LNCAP (cell line): ENCODE measurements at regions not wholly inside any gene's neighbourhood (a gene's known extent, or its start where the extent isn't known, plus 50 kb on each side); places are given as distances from the start of the nearest gene placed in this dataset.

ENCODE experiments used
- TF ChIP-seq, protein P1 (sequence below): fragments of 450-650 bp; IDR thresholded peaks from 2 replicates; pipeline ENCODE4 v1.5.1; 2017; ENCODE audit warnings: mild to moderate bottlenecking

GRCh38 chr12:75648856-75649255, 137.4 kb upstream of the KRR1 start:
- TF ChIP-seq, protein P1, sequence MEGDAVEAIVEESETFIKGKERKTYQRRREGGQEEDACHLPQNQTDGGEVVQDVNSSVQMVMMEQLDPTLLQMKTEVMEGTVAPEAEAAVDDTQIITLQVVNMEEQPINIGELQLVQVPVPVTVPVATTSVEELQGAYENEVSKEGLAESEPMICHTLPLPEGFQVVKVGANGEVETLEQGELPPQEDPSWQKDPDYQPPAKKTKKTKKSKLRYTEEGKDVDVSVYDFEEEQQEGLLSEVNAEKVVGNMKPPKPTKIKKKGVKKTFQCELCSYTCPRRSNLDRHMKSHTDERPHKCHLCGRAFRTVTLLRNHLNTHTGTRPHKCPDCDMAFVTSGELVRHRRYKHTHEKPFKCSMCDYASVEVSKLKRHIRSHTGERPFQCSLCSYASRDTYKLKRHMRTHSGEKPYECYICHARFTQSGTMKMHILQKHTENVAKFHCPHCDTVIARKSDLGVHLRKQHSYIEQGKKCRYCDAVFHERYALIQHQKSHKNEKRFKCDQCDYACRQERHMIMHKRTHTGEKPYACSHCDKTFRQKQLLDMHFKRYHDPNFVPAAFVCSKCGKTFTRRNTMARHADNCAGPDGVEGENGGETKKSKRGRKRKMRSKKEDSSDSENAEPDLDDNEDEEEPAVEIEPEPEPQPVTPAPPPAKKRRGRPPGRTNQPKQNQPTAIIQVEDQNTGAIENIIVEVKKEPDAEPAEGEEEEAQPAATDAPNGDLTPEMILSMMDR, result no peak

DNA sequence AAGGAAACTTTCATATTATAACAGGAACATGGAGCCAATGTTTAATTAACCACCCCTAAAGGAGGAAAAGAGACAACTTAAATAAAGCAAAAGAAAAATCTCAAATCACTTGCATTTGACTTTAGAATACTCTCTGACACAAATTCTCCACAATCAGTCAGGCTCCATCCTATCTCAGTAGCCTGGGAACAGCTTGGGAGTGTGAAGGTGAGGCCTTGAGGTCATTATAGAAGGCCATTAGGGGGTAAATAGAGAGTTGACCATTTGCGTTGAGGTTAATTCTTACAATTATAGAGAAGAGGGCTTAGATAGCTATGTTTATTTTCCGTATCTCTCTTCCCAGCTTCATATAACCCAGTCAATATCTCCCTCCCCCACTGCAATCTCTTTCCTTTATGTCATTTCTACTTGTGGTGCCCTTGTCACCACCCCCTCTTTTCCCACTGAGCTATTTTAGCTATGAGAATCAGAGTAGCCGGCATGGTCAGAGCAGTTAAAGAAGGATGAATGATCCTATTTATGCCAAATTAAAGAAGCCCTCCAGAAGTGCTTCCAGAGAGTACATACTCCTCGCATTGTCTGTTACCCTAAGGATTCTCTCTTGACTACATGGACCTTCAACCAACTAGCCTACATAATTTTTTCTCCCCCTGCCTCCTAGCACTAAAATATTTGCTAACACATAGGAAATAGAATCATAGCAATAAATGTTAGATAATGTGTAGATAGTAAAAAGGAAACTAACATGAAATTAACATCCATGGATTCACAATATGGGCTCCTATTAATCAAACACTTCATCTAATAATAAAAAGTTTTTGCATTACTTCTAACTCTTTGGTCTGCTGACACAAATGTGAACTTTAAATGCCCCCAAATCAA, 135.2 kb upstream of the KRR1 start:
- TF ChIP-seq, protein P1, result no peak

DNA sequence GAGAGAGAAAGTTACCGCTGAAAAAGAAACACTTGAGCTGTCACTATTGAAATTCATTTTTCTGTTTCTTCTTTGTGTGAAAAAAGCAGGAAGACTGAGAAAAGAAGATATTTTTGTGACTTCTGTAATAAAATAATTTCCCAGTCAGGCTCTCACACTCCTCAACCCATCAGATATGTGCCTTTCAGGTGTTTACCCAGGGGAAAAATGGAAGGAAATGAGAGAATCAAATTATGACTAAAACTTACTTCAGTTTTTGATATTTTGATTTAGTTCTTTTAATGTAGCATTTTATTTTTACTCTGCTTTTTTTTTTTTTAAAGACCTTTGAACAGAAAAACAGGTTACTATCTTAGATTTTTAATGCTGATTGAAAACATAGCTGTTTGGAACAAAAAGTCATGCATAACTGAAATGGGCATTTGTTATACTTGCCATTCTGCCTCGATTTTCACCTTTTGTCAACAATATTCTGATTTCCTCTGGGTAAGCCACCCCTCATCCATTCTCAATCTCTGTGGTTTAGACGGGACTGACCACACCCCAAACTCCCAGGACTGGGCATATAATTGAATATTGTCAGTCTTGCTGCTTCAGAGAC, 133.2 kb upstream of the KRR1 start:
- TF ChIP-seq, protein P1, result no peak

DNA sequence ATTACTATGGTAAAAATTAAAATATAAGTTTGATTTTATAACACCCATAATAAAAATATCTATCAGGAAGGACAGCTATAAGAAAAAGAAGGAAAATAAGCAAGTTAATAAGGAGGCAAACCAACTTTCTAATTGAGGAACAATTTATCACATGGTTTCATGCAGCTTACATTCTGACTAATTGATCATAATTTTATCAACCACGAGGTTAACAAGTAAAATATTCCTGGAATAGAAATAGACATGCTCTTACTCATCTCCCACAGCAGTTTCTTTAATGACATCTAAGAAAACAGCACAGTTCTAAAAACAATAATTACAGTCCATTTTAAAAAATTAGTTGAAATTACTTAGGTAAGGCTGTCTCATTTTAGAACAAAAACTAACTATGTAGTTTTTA, 130.8 kb upstream of the KRR1 start:
- TF ChIP-seq, protein P1, result no peak

DNA sequence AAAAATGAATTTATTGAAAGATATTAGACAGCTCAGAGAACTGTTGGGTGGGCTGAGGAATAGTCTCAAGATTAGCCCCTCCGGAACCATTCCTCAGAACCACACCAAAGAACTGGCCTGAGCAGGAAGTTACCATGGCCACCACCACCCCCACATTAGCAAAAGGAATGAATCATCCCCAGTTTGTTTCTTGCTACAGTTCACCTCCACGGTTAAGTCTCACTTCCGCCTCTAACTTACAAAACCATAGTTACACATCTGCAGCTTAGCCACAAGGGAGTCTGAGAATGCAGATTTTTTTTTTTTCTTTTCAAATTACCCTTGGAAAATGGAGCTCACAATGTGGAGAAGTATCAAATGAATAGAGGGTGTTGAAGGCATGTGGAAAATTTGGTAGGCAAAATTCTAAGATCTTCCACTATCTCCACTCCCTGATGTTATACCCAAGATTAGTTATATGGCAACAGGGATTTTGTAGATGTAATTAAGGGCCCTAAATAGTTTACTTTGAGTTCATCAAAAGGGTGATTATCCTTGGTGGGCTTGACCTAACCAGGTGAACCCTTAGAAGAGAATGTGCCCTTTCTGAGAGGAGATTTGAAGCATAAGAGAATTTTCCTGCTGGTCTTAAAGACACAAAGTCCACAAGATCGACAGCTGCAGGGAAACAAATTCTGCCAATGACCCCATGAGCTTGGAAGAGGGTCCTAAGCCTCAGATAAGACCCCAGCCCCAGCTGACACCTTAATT, 129.8 kb upstream of the KRR1 start:
- TF ChIP-seq, protein P1, result no peak

DNA sequence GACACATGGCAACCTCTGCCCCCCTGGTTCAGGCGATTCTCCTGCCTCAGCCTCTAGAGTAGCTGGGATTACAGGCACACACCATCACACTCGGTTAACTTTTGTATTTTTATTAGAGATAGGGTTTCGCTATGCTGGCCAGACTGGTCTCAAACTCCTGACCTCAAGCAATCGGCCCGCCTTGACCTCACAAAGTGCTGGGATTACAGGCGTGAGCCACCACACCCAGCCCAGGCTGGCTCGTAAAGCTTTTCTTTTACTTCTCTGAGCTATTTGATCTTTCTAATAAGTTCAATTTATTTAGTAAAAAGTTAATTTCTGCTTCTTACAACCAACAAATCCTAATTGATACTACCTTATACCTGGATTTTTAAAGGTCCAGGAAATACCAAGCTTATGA, 127.4 kb upstream of the KRR1 start:
- TF ChIP-seq, protein P1, result no peak

- TF ChIP-seq, protein P1, result no peak
Measured at GRCh38 chr12:75636607-75637006, 125.2 kb upstream of the KRR1 start.
